ENCODE measurements at regions not wholly inside any gene's neighbourhood (a gene's known extent, or its start where the extent isn't known, plus 50 kb on each side); places are given as distances from the start of the nearest gene placed in this dataset.

- TF ChIP-seq CREB1 (IDR thresholded peaks at IDR 0.05; ENCODE audit: low read depth), result no peak
- TF ChIP-seq EGR1 (IDR thresholded peaks at IDR 0.05), result no peak
- TF ChIP-seq RAD21 (IDR thresholded peaks at IDR 0.05; ENCODE audit: low read depth), result no peak
- no peak for TF ChIP-seq YY1 (IDR thresholded peaks at IDR 0.05; ENCODE audit: low read depth)
- TF ChIP-seq EP300 (IDR thresholded peaks at IDR 0.05; ENCODE audit: borderline replicate concordance), result no peak
Measured at GRCh38 chr16:59296888-59297287, 562.8 kb upstream of the GOT2 start.
